Suprapubic skin (tissue), 4 donors: ENCODE measurements at regions not wholly inside any gene's neighbourhood (a gene's known extent, or its start where the extent isn't known, plus 50 kb on each side); places are given as distances from the start of the nearest gene placed in this dataset.

Experiments
- DNase-seq, 2 donors: peaks; one replicate each; pipeline ENCODE4 v3.0.0-alpha.2; 2019; ENCODE audit warnings: low spot score in 2 of 2
- H3K27ac ChIP-seq: fragments of 200-600 bp; sonication (generic); one replicate; pipeline ENCODE4 v1.5.1; 2019
- H3K27me3 ChIP-seq: fragments of 200-600 bp; sonication (generic); one replicate; pipeline ENCODE4 v1.5.1; 2019
- H3K36me3 ChIP-seq: fragments of 200-600 bp; sonication (generic); one replicate; pipeline ENCODE4 v1.5.1; 2019
- H3K4me1 ChIP-seq: fragments of 200-600 bp; sonication (generic); one replicate; pipeline ENCODE4 v1.5.1; 2019
- H3K4me3 ChIP-seq: fragments of 200-600 bp; sonication (generic); one replicate; pipeline ENCODE4 v1.5.1; 2019; ENCODE audit warnings: mild to moderate bottlenecking
- H3K9me3 ChIP-seq: fragments of 200-600 bp; sonication (generic); one replicate; pipeline ENCODE4 v1.5.1; 2019
- EP300 ChIP-seq: sonication (generic); formaldehyde crosslinking; IDR thresholded peaks from one replicate; pipeline ENCODE4 v1.6.1; 2017; ENCODE audit warnings: antibody characterized with exemption
- POLR2A ChIP-seq, 2 donors: fragments of 450-650 bp; IDR thresholded peaks; one replicate each; pipeline ENCODE4 v1.6.1; 2017; ENCODE audit warnings: antibody characterized with exemption in 2 of 2, mild to moderate bottlenecking in 2 of 2, moderate library complexity in 2 of 2
- POLR2AphosphoS5 ChIP-seq, 3 donors: sonication (generic); formaldehyde crosslinking; IDR thresholded peaks; one replicate each; pipeline ENCODE4 v1.6.1; 2017; ENCODE audit warnings: antibody characterized with exemption in 3 of 3
- WGBS: methylation state at CpG from one replicate; pipeline ENCODE4 v1.1.5; 2018; 5-methylcytosine and 5-hydroxymethylcytosine counted together
- TF ChIP-seq, protein P1 (sequence below), 2 donors: fragments of 200-600 bp in 1 of 2; fragments of 450-650 bp in 1 of 2; sonication (generic) in 1 of 2; IDR thresholded peaks; one replicate each; pipeline ENCODE4 v1.5.1; 2016 to 2019; ENCODE audit warnings: antibody characterized with exemption in 2 of 2, mild to moderate bottlenecking in 1 of 2, moderate library complexity in 1 of 2

- Histone ChIP-seq H3K27ac (no peak overlapping the region), H3K27me3 (no peaks in the 10 kb centered on the region), H3K4me1 (peaks cover 5% of the 10 kb centered on the region), H3K9me3 (no peaks in the 10 kb centered on the region), H3K4me3 (no peak overlapping the region), H3K36me3 (no peaks in the 10 kb centered on the region)
- TF ChIP-seq POLR2AphosphoS5 (IDR thresholded peaks at IDR 0.05) = no peak
- TF ChIP-seq, protein P1, sequence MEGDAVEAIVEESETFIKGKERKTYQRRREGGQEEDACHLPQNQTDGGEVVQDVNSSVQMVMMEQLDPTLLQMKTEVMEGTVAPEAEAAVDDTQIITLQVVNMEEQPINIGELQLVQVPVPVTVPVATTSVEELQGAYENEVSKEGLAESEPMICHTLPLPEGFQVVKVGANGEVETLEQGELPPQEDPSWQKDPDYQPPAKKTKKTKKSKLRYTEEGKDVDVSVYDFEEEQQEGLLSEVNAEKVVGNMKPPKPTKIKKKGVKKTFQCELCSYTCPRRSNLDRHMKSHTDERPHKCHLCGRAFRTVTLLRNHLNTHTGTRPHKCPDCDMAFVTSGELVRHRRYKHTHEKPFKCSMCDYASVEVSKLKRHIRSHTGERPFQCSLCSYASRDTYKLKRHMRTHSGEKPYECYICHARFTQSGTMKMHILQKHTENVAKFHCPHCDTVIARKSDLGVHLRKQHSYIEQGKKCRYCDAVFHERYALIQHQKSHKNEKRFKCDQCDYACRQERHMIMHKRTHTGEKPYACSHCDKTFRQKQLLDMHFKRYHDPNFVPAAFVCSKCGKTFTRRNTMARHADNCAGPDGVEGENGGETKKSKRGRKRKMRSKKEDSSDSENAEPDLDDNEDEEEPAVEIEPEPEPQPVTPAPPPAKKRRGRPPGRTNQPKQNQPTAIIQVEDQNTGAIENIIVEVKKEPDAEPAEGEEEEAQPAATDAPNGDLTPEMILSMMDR (IDR thresholded peaks at IDR 0.05) = no peak
- TF ChIP-seq EP300 = no peak
- no peak for TF ChIP-seq POLR2A (IDR thresholded peaks at IDR 0.05)
- 81% methylated on average over 4 of the region's 4 CpGs for WGBS
- no peak for DNase-seq
These were observed 530.6 kb upstream of the SPRY2 start for GRCh38 chr13:80871481-80871880.

GRCh38 chr13:80870186-80870585, 529.3 kb upstream of the SPRY2 start:
- no peak for DNase-seq
- TF ChIP-seq, protein P1 (IDR thresholded peaks at IDR 0.05) = no peak
- TF ChIP-seq EP300 (no peak), POLR2A (IDR thresholded peaks at IDR 0.05) (no peak), POLR2AphosphoS5 (IDR thresholded peaks at IDR 0.05) (no peak)
- WGBS = 58% methylated on average over 5 of the region's 5 CpGs
- Histone ChIP-seq H3K27ac (no peak overlapping the region), H3K36me3 (no peaks in the 10 kb centered on the region), H3K4me3 (no peak overlapping the region), H3K9me3 (no peaks in the 10 kb centered on the region), H3K27me3 (no peaks in the 10 kb centered on the region), H3K4me1 (peaks cover 5% of the 10 kb centered on the region)

DNA sequence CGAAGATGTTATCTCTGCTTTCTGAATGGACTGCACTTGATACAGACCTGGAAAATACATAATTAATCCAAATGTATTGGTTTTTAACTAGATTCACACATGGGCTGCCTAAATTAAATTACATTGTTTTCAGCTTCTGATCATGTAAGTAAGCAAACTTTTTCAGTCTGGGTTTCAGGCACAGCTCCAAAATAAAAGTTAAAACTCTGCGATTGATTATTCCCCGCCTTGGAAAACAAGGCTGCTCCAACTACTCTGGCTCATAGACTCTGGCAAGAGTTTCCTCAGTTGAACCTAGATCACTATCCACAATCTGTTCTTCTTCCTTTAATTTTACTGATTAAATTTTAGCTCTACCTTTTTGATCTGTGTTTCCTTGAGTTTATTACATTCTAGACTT, 526.0 kb upstream of the SPRY2 start:
- no peak for TF ChIP-seq POLR2A (IDR thresholded peaks at IDR 0.05)
- no peak for TF ChIP-seq EP300
- TF ChIP-seq POLR2AphosphoS5 (IDR thresholded peaks at IDR 0.05) = no peak
- TF ChIP-seq, protein P1 (IDR thresholded peaks at IDR 0.05) = no peak
- no peak overlapping the region for H3K27ac ChIP-seq
- no peaks in the 10 kb centered on the region for H3K36me3 ChIP-seq
- DNase-seq = no peak
- H3K4me1 ChIP-seq = peaks cover 5% of the 10 kb centered on the region
- H3K4me3 ChIP-seq = no peak overlapping the region
- WGBS = 70% methylated on average over 3 of the region's 3 CpGs
- H3K27me3 ChIP-seq = no peaks in the 10 kb centered on the region
- H3K9me3 ChIP-seq = no peaks in the 10 kb centered on the region

DNA sequence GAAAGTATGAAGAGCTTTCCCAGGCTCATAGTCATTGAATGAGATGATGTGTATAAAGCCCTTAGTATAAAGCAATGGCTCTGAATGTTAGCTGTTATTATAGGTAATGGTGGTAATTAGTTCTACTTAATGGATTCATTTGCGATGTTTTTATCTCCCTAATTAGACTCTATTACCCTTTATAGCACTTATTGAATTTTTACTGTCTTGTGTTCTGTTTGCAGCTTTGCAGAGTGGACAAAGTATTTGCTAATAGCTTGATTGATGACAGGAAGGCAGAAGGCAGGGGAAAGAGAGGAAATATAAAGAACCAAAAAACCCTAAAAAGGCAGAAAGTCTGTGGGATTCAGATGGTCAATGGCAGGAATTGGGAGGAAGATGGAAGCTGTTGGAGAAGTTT, 524.4 kb upstream of the SPRY2 start:
- H3K27ac ChIP-seq = no peak overlapping the region
- H3K27me3 ChIP-seq = no peaks in the 10 kb centered on the region
- H3K4me1 ChIP-seq = peaks cover 5% of the 10 kb centered on the region
- no peak for DNase-seq
- TF ChIP-seq POLR2A (IDR thresholded peaks at IDR 0.05) = no peak
- no peak for TF ChIP-seq EP300
- 69% methylated on average over 1 of the region's 1 CpG for WGBS
- H3K4me3 ChIP-seq = no peak overlapping the region
- no peaks in the 10 kb centered on the region for H3K36me3 ChIP-seq
- H3K9me3 ChIP-seq = no peaks in the 10 kb centered on the region

GRCh38 chr13:80862456-80862855, 521.5 kb upstream of the SPRY2 start:
- DNase-seq = no peak
- Histone ChIP-seq H3K4me3 (no peak overlapping the region), H3K36me3 (no peaks in the 10 kb centered on the region), H3K4me1 (no peaks in the 10 kb centered on the region), H3K27me3 (no peaks in the 10 kb centered on the region), H3K9me3 (no peaks in the 10 kb centered on the region), H3K27ac (no peak overlapping the region)
- TF ChIP-seq, protein P1 (IDR thresholded peaks at IDR 0.05) = no peak
- TF ChIP-seq POLR2A (IDR thresholded peaks at IDR 0.05) (no peak), EP300 (no peak), POLR2AphosphoS5 (IDR thresholded peaks at IDR 0.05) (no peak)
- 68% methylated on average over 4 of the region's 4 CpGs for WGBS

DNA sequence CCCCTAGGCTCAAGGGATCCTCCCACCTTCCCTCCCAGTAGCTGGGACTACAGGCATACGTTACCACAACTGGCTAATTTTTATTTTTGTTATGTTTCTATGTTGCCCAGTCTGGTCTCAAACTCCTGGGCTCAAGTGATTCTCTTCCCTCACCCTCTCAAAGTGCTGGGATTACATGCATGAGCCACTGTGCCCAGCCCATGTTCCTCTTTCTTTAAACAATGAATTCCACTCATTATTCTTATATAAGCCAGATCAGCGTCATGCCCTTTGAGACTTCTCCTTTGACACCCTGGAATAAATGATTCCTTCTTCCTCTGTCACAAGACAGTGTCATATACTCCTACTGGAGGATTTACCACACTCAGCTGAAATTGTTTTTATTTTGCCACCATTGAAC, 519.9 kb upstream of the SPRY2 start:
- 85% methylated on average over 2 of the region's 2 CpGs for WGBS
- H3K27ac ChIP-seq = no peak overlapping the region
- no peaks in the 10 kb centered on the region for H3K27me3 ChIP-seq
- no peaks in the 10 kb centered on the region for H3K4me1 ChIP-seq
- DNase-seq = no peak
- H3K4me3 ChIP-seq = no peak overlapping the region
- no peak for TF ChIP-seq POLR2A (IDR thresholded peaks at IDR 0.05)
- TF ChIP-seq, protein P1 (IDR thresholded peaks at IDR 0.05) = no peak
- no peak for TF ChIP-seq EP300
- TF ChIP-seq POLR2AphosphoS5 (IDR thresholded peaks at IDR 0.05) = no peak
- H3K36me3 ChIP-seq = no peaks in the 10 kb centered on the region
- no peaks in the 10 kb centered on the region for H3K9me3 ChIP-seq
